ENCODE measurements at regions not wholly inside any gene's neighbourhood (a gene's known extent, or its start where the extent isn't known, plus 50 kb on each side); places are given as distances from the start of the nearest gene placed in this dataset.

GRCh38 chr6:81984599-81984998, 232.1 kb upstream of the TENT5A start:
- Histone ChIP-seq H3K4me1 (ENCODE audit: insufficient read depth) (no peaks in the 10 kb centered on the region), H3K27ac (no peak overlapping the region), H3K9me3 (no peaks in the 10 kb centered on the region), H3K4me3 (no peak overlapping the region), H3K27me3 (no peaks in the 10 kb centered on the region), H3K36me3 (no peaks in the 10 kb centered on the region)
- no peak for TF ChIP-seq CTCF (IDR thresholded peaks at IDR 0.05)
- no peak for TF ChIP-seq EP300 (IDR thresholded peaks at IDR 0.05)
- no peak for DNase-seq
- 86 to 94% (median 93%) methylated on average over 1 of the region's 1 CpG for WGBS, 3 donors
- intact Hi-C loops (cut with DNase I): no loop called here

- H3K4me1 ChIP-seq (ENCODE audit: insufficient read depth): no peaks in the 10 kb centered on the region
- no peak overlapping the region for H3K4me3 ChIP-seq
- no peak for DNase-seq
- H3K36me3 ChIP-seq: no peaks in the 10 kb centered on the region
- H3K27ac ChIP-seq: no peak overlapping the region
- intact Hi-C loops (cut with DNase I): no loop called here
- WGBS, 3 donors: 67 to 72% (median 70%) methylated on average over 1 of the region's 1 CpG
- no peaks in the 10 kb centered on the region for H3K9me3 ChIP-seq
- no peaks in the 10 kb centered on the region for H3K27me3 ChIP-seq
- TF ChIP-seq CTCF (IDR thresholded peaks at IDR 0.05) (no peak), POLR2A (IDR thresholded peaks at IDR 0.05) (no peak), EP300 (IDR thresholded peaks at IDR 0.05) (no peak)
Measured at GRCh38 chr6:81981812-81982211, 229.3 kb upstream of the TENT5A start.

GRCh38 chr6:81979767-81980166, 227.3 kb upstream of the TENT5A start:
- DNase-seq: no peak
- no peaks in the 10 kb centered on the region for H3K27me3 ChIP-seq
- no peaks in the 10 kb centered on the region for H3K36me3 ChIP-seq
- TF ChIP-seq CTCF (IDR thresholded peaks at IDR 0.05) (no peak), POLR2A (IDR thresholded peaks at IDR 0.05) (no peak), EP300 (IDR thresholded peaks at IDR 0.05) (no peak)
- no peak overlapping the region for H3K4me3 ChIP-seq
- no peaks in the 10 kb centered on the region for H3K9me3 ChIP-seq
- no peak overlapping the region for H3K27ac ChIP-seq
- intact Hi-C loops (cut with DNase I): no loop called here
- WGBS, 3 donors: 89 to 97% (median 94%) methylated on average over 1 of the region's 1 CpG
- no peaks in the 10 kb centered on the region for H3K4me1 ChIP-seq (ENCODE audit: insufficient read depth)

- no peaks in the 10 kb centered on the region for H3K27me3 ChIP-seq
- intact Hi-C loops (cut with DNase I): no loop called here
- TF ChIP-seq CTCF (IDR thresholded peaks at IDR 0.05) (no peak), POLR2A (IDR thresholded peaks at IDR 0.05) (no peak), EP300 (IDR thresholded peaks at IDR 0.05) (no peak)
- DNase-seq: no peak
- H3K9me3 ChIP-seq: no peaks in the 10 kb centered on the region
- no peak overlapping the region for H3K4me3 ChIP-seq
- H3K4me1 ChIP-seq (ENCODE audit: insufficient read depth): no peaks in the 10 kb centered on the region
- no peak overlapping the region for H3K27ac ChIP-seq
- no peaks in the 10 kb centered on the region for H3K36me3 ChIP-seq
Measured at GRCh38 chr6:81979329-81979728, 226.8 kb upstream of the TENT5A start.

GRCh38 chr6:81978230-81978629, 225.7 kb upstream of the TENT5A start:
- Histone ChIP-seq H3K27me3 (no peaks in the 10 kb centered on the region), H3K9me3 (no peaks in the 10 kb centered on the region), H3K27ac (no peak overlapping the region), H3K4me1 (ENCODE audit: insufficient read depth) (no peaks in the 10 kb centered on the region), H3K4me3 (no peak overlapping the region), H3K36me3 (no peaks in the 10 kb centered on the region)
- no peak for TF ChIP-seq CTCF (IDR thresholded peaks at IDR 0.05)
- 76 to 82% (median 81%) methylated on average over 3 of the region's 3 CpGs for WGBS, 3 donors
- no peak for DNase-seq
- intact Hi-C loops (cut with DNase I): no loop called here
